ENCODE measurements at regions not wholly inside any gene's neighbourhood (a gene's known extent, or its start where the extent isn't known, plus 50 kb on each side); places are given as distances from the start of the nearest gene placed in this dataset.
A peak's percentile ranks its signal among the peaks of the same experiment; 100 is the strongest.

DNA sequence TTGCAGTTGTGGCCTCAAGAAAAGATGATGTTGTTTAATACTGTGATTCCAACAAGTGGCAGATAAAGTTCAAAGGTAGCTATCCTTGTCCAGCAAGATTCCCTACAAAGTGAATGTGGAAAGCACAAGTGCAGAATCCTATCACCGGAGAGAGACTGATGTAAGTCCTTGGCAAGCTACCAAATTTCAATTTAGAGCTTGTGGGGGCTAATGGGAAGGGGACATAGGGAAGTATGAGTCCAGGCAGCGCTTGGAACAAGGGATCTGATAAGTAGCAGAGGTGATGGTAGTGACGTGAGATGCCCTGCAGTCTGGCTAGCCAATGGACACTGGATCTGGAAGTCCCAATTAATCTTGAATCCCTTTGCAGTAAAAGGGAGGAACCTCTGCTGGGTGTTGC lies 165.2 kb upstream of the DTNA start:
- H3K79me2 ChIP-seq (replicated peaks; ENCODE audit: insufficient read depth) = no peaks in the 10 kb centered on the region
- H3K4me1 ChIP-seq (ENCODE audit: insufficient read depth) = peaks cover 47% of the 10 kb centered on the region
- no peak overlapping the region for H3K4me2 ChIP-seq
- H4K20me1 ChIP-seq (replicated peaks; ENCODE audit: insufficient read depth) = no peaks in the 10 kb centered on the region
- H2AFZ ChIP-seq = no peak overlapping the region
- no peaks in the 10 kb centered on the region for H3K9me2 ChIP-seq (ENCODE audit: insufficient read depth)
- peaks cover 3% of the 10 kb centered on the region for H3K27me3 Mint-ChIP-seq (ENCODE audit: insufficient read depth, low read depth, poor library complexity)
- H3K27ac ChIP-seq (ENCODE audit: low read depth) = no peak overlapping the region
- H3K4me1 Mint-ChIP-seq = peaks cover 53% of the 10 kb centered on the region
- H3K9me3 Mint-ChIP-seq = no peaks in the 10 kb centered on the region
- H3K36me3 Mint-ChIP-seq (ENCODE audit: low read depth) = no peaks in the 10 kb centered on the region
- H3K27me3 ChIP-seq (ENCODE audit: insufficient read depth) = no peaks in the 10 kb centered on the region
- TF ChIP-seq, protein P1, sequence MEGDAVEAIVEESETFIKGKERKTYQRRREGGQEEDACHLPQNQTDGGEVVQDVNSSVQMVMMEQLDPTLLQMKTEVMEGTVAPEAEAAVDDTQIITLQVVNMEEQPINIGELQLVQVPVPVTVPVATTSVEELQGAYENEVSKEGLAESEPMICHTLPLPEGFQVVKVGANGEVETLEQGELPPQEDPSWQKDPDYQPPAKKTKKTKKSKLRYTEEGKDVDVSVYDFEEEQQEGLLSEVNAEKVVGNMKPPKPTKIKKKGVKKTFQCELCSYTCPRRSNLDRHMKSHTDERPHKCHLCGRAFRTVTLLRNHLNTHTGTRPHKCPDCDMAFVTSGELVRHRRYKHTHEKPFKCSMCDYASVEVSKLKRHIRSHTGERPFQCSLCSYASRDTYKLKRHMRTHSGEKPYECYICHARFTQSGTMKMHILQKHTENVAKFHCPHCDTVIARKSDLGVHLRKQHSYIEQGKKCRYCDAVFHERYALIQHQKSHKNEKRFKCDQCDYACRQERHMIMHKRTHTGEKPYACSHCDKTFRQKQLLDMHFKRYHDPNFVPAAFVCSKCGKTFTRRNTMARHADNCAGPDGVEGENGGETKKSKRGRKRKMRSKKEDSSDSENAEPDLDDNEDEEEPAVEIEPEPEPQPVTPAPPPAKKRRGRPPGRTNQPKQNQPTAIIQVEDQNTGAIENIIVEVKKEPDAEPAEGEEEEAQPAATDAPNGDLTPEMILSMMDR (conservative IDR thresholded peaks at IDR 0.05; ENCODE audit: low read depth in 2 of 2) = no peak
- H3F3A ChIP-seq (replicated peaks; ENCODE audit: low read depth) = no peaks in the 10 kb centered on the region
- H3K4me3 Mint-ChIP-seq = no peak overlapping the region
- H3K27ac Mint-ChIP-seq = no peak overlapping the region
- no peak for ATAC-seq
- no peak for DNase-seq (ENCODE audit: low spot score)
- no peak overlapping the region for H3K4me3 ChIP-seq
- H3K36me3 ChIP-seq (ENCODE audit: insufficient read depth) = no peaks in the 10 kb centered on the region

DNA sequence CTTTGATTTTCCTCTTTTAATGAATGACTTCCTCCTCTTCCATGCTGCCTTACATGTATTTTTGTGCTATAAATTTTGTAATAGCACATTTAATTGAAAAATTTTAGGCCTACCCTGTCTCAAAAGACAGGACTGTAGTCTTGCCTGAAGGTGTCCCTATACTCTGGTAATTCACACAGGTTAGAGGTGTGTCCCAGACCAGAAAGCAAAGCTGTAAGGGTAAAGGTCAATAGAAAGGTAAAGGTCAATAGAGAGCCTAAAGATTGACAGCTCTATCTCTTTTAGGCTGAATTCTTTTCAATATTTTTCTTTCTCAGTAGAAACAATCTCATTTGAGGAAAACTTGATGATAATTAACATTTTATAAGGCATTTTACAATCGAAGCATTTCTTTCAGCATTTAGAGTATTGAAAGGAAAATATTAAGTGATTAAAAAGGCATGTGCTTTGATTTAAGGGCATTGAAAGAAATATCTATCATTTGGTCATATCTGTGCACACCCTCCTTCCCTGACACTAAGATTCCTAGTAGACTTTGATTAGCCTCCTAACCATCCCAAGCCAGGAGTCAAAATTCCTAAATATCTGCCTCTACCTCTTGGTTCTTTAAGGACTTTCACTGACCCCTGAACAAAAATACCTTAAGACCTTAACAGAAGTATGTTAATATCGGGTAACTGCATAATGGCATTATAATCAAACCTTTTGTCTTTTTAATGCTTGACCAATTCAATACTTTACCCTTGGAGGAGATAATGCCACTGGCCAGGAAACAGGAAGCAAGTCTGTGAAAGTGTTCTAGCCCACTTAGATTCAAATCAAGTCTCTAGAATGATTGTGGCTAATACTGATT lies 161.8 kb upstream of the DTNA start:
- TF ChIP-seq, protein P1 (conservative IDR thresholded peaks at IDR 0.05; ENCODE audit: low read depth in 2 of 2) = peak in 1 of 2 experiments; percentile 38; a peak in 2 of 4 replicates
- TF ChIP-seq ZNF114 (CRISPR knock-in tag; IDR thresholded peaks at IDR 0.05) (no peak), NANOG (IDR thresholded peaks at IDR 0.05; ENCODE audit: borderline replicate concordance) (peak; percentile 92)
- DNase-seq (ENCODE audit: low spot score) (peak; percentile 67), ATAC-seq (peak; percentile 90)
- Histone ChIP-seq H3K79me2 (replicated peaks; ENCODE audit: insufficient read depth) (peaks cover 12% of the 10 kb centered on the region), H4K20me1 (replicated peaks; ENCODE audit: insufficient read depth) (no peaks in the 10 kb centered on the region), H3K27me3 (ENCODE audit: insufficient read depth) (no peaks in the 10 kb centered on the region), H3K4me1 (ENCODE audit: insufficient read depth) (peaks cover 60% of the 10 kb centered on the region), H3K27ac (ENCODE audit: low read depth) (peak overlapping the region; percentile 91), H3K9me2 (ENCODE audit: insufficient read depth) (no peaks in the 10 kb centered on the region), H2AFZ (no peak overlapping the region), H3K4me3 (peak overlapping the region; percentile 7; the same call in 1 of the 2 replicates), H3F3A (replicated peaks; ENCODE audit: low read depth) (no peaks in the 10 kb centered on the region), H3K36me3 (ENCODE audit: insufficient read depth) (no peaks in the 10 kb centered on the region), H3K4me2 (peak overlapping the region; percentile 48)
- H3K27me3 Mint-ChIP-seq (ENCODE audit: insufficient read depth, low read depth, poor library complexity) = peaks cover 5% of the 10 kb centered on the region
- H3K4me1 Mint-ChIP-seq = peaks cover 71% of the 10 kb centered on the region
- no peaks in the 10 kb centered on the region for H3K9me3 Mint-ChIP-seq
- H3K36me3 Mint-ChIP-seq (ENCODE audit: low read depth) = peaks cover 3% of the 10 kb centered on the region; the same call in 2 of the 3 replicates
- H3K27ac Mint-ChIP-seq = peak overlapping the region; percentile 83
- H3K4me3 Mint-ChIP-seq = peak overlapping the region; percentile 40

DNA sequence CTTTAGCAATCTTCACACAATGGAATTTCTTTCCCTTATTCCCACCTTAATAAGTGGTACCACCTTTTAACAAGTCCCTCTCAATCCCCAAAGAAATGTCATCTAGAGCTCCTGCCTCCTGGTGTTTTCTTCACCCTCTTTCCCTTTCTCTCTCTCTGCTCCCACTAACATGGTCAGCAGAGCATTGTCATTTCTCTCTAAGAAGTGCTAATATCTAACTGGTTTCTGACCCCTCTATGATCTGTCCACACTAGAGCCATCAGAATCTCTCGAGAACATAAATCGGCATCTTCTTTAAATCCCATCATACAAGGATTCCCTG lies 161.2 kb upstream of the DTNA start:
- Histone ChIP-seq H3K27ac (ENCODE audit: low read depth) (peak overlapping the region; percentile 91), H3K79me2 (replicated peaks; ENCODE audit: insufficient read depth) (peaks cover 12% of the 10 kb centered on the region), H3K36me3 (ENCODE audit: insufficient read depth) (no peaks in the 10 kb centered on the region), H2AFZ (no peak overlapping the region), H3K27me3 (ENCODE audit: insufficient read depth) (no peaks in the 10 kb centered on the region), H3K9me2 (ENCODE audit: insufficient read depth) (no peaks in the 10 kb centered on the region), H4K20me1 (replicated peaks; ENCODE audit: insufficient read depth) (no peaks in the 10 kb centered on the region), H3F3A (replicated peaks; ENCODE audit: low read depth) (no peaks in the 10 kb centered on the region), H3K4me1 (ENCODE audit: insufficient read depth) (peaks cover 60% of the 10 kb centered on the region), H3K4me2 (peak overlapping the region; percentile 48), H3K4me3 (peak overlapping the region; percentile 26)
- peaks cover 3% of the 10 kb centered on the region; the same call in 2 of the 3 replicates for H3K36me3 Mint-ChIP-seq (ENCODE audit: low read depth)
- peaks cover 66% of the 10 kb centered on the region for H3K4me1 Mint-ChIP-seq
- H3K4me3 Mint-ChIP-seq = peak overlapping the region; percentile 40
- H3K9me3 Mint-ChIP-seq = no peaks in the 10 kb centered on the region; the same call in 2 of the 3 replicates
- peaks cover 5% of the 10 kb centered on the region for H3K27me3 Mint-ChIP-seq (ENCODE audit: insufficient read depth, low read depth, poor library complexity)
- peak overlapping the region; percentile 83 for H3K27ac Mint-ChIP-seq
- DNase-seq (ENCODE audit: low spot score) (no peak), ATAC-seq (peak; percentile 65)
- TF ChIP-seq ZNF331 (CRISPR knock-in tag; IDR thresholded peaks at IDR 0.05; ENCODE audit: low read depth) (no peak), EZH2phosphoT487 (IDR thresholded peaks at IDR 0.05; ENCODE audit: unreplicated experiment) (no peak), POLR2AphosphoS5 (IDR thresholded peaks at IDR 0.05; ENCODE audit: low read depth) (no peak)
- TF ChIP-seq, protein P2, sequence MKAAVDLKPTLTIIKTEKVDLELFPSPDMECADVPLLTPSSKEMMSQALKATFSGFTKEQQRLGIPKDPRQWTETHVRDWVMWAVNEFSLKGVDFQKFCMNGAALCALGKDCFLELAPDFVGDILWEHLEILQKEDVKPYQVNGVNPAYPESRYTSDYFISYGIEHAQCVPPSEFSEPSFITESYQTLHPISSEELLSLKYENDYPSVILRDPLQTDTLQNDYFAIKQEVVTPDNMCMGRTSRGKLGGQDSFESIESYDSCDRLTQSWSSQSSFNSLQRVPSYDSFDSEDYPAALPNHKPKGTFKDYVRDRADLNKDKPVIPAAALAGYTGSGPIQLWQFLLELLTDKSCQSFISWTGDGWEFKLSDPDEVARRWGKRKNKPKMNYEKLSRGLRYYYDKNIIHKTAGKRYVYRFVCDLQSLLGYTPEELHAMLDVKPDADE (IDR thresholded peaks at IDR 0.05) = no peak; the same call in 1 of the 2 replicates
- TF ChIP-seq, protein P3, sequence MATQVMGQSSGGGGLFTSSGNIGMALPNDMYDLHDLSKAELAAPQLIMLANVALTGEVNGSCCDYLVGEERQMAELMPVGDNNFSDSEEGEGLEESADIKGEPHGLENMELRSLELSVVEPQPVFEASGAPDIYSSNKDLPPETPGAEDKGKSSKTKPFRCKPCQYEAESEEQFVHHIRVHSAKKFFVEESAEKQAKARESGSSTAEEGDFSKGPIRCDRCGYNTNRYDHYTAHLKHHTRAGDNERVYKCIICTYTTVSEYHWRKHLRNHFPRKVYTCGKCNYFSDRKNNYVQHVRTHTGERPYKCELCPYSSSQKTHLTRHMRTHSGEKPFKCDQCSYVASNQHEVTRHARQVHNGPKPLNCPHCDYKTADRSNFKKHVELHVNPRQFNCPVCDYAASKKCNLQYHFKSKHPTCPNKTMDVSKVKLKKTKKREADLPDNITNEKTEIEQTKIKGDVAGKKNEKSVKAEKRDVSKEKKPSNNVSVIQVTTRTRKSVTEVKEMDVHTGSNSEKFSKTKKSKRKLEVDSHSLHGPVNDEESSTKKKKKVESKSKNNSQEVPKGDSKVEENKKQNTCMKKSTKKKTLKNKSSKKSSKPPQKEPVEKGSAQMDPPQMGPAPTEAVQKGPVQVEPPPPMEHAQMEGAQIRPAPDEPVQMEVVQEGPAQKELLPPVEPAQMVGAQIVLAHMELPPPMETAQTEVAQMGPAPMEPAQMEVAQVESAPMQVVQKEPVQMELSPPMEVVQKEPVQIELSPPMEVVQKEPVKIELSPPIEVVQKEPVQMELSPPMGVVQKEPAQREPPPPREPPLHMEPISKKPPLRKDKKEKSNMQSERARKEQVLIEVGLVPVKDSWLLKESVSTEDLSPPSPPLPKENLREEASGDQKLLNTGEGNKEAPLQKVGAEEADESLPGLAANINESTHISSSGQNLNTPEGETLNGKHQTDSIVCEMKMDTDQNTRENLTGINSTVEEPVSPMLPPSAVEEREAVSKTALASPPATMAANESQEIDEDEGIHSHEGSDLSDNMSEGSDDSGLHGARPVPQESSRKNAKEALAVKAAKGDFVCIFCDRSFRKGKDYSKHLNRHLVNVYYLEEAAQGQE (IDR thresholded peaks at IDR 0.05; ENCODE audit: unreplicated experiment) = no peak

Data from GM23338 (cell line).